ENCODE measurements at regions not wholly inside any gene's neighbourhood (a gene's known extent, or its start where the extent isn't known, plus 50 kb on each side); places are given as distances from the start of the nearest gene placed in this dataset.

DNA sequence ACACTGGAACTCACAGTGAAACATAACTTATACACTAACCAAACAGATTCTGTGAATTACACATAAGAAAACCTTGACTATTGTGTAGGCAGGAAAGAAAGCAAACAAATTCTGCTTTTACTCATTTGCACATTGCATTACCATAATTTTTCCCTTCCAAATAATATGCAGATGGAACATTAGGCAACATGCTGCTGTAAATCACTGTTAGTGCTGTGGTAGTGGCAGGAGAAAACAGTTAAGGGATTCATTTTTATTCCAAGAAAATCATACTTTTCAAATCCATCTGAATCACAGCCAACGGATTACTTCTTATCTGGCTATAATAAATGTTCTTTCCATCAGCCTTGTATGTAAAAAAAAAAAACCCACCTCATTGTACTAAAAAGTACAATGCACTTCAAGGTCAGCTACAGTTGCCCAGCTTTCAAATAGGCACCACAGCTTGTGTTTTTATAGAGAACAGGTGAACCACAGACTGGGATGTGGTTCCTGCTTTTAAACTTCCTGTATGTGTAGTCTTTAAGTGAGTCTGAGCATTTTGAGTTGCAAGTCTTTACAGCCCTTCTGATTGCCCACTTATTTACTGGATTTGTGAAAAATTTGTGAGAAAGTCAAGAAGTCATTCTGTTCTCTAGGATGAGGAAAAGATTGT lies 590.0 kb upstream of the SEMA3D start:
- no peak for TF ChIP-seq POLR2A (IDR thresholded peaks at IDR 0.05)
- TF ChIP-seq, protein P1, sequence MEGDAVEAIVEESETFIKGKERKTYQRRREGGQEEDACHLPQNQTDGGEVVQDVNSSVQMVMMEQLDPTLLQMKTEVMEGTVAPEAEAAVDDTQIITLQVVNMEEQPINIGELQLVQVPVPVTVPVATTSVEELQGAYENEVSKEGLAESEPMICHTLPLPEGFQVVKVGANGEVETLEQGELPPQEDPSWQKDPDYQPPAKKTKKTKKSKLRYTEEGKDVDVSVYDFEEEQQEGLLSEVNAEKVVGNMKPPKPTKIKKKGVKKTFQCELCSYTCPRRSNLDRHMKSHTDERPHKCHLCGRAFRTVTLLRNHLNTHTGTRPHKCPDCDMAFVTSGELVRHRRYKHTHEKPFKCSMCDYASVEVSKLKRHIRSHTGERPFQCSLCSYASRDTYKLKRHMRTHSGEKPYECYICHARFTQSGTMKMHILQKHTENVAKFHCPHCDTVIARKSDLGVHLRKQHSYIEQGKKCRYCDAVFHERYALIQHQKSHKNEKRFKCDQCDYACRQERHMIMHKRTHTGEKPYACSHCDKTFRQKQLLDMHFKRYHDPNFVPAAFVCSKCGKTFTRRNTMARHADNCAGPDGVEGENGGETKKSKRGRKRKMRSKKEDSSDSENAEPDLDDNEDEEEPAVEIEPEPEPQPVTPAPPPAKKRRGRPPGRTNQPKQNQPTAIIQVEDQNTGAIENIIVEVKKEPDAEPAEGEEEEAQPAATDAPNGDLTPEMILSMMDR (IDR thresholded peaks at IDR 0.05): no peak
- TF ChIP-seq POLR2AphosphoS5 (IDR thresholded peaks at IDR 0.05): no peak
- TF ChIP-seq EP300 (IDR thresholded peaks at IDR 0.05; ENCODE audit: low read depth): no peak
